ENCODE measurements at regions not wholly inside any gene's neighbourhood (a gene's known extent, or its start where the extent isn't known, plus 50 kb on each side); places are given as distances from the start of the nearest gene placed in this dataset.

DNA sequence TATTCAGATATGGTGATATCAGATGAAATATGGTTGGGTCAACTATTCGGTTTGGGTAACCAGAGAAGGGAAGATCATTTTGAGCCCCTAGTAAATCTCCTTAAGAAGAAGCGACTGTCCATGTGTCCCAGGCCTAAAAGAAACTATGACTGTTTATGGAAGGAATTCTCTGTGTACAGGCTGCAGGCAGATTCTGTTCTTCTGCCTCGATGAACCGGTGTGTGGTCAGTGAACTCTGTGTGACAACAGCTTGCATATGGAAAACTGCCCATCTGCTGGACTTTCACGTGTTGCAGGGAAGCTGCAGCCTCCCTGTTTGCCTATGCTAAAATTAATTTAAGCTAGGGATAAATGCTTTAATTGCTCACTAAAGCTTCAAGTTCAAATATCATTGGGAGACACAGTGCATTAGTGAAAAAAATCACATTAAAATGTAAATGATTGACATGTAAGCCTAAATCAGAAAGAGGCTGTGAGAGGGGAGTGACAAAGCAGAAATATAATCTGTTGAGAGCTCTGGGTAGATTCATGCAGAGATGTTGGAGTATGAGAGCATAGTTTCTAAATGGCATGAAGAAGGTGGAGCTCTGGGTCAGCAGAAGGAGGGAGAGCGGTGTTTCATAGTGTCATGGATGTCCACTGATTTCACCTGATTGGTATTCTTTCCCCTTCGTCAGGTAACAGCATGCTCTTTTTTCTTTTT is 65.4 kb upstream of the PFN2 start:
- H3K36me3 ChIP-seq (ENCODE audit: insufficient read depth in 1 of 2, low read depth in 1 of 2), result no peaks in the 10 kb centered on the region
- H3K4me1 ChIP-seq, result peaks cover 14% of the 10 kb centered on the region
- peak overlapping the region; percentile 87 for H3K27ac ChIP-seq
- peak overlapping the region; percentile 41 for H3K4me3 ChIP-seq
- TF ChIP-seq, protein P1, sequence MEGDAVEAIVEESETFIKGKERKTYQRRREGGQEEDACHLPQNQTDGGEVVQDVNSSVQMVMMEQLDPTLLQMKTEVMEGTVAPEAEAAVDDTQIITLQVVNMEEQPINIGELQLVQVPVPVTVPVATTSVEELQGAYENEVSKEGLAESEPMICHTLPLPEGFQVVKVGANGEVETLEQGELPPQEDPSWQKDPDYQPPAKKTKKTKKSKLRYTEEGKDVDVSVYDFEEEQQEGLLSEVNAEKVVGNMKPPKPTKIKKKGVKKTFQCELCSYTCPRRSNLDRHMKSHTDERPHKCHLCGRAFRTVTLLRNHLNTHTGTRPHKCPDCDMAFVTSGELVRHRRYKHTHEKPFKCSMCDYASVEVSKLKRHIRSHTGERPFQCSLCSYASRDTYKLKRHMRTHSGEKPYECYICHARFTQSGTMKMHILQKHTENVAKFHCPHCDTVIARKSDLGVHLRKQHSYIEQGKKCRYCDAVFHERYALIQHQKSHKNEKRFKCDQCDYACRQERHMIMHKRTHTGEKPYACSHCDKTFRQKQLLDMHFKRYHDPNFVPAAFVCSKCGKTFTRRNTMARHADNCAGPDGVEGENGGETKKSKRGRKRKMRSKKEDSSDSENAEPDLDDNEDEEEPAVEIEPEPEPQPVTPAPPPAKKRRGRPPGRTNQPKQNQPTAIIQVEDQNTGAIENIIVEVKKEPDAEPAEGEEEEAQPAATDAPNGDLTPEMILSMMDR (IDR thresholded peaks at IDR 0.05), result no peak
- no peaks in the 10 kb centered on the region for H3K9me3 ChIP-seq
- intact Hi-C loops (cut with DNase I), result loop anchor here in 1 of 2 donors (1.0 to 5.0 kb wide), 7 partner anchors 25 to 146 kb away; no protein-coding TSS in a partner anchor
- ATAC-seq (peak; percentile 90 to 94 (median 91)), DNase-seq (peak in 1 of 2 donors; percentile 67)
- H3K27me3 ChIP-seq (ENCODE audit: insufficient read depth in 3 of 3, low read length in 2 of 3), result no peaks in the 10 kb centered on the region
- WGBS, 3 donors, result 27 to 36% (median 34%) methylated on average over 7 of the region's 7 CpGs

DNA sequence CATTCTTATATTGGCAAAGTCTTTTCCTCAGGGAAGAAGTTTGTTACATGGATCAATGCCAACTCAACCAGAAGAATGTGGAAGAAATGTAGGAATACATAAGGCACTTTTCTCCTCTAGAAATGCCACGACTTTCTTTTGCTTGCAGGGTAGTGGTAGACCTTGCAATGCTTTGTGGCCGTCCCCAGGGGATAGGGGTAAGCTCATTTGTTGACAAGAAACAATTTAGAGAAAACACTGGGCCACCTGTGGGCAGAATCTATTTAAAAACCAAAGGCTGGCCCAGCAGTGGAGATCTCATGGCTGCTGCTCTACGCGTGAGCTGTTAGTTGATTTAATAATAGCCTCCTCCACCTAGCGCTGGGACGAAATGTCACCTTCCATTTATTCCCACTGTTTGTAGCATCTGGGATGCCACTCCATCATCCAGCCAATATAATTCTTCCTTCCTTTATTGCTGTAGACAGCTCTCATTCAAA is 64.6 kb upstream of the PFN2 start:
- Histone ChIP-seq H3K9me3 (no peaks in the 10 kb centered on the region), H3K27ac (peak overlapping the region; percentile 87), H3K36me3 (ENCODE audit: insufficient read depth in 1 of 2, low read depth in 1 of 2) (no peaks in the 10 kb centered on the region), H3K27me3 (ENCODE audit: insufficient read depth in 3 of 3, low read length in 2 of 3) (no peaks in the 10 kb centered on the region), H3K4me1 (peaks cover 14% of the 10 kb centered on the region), H3K4me3 (peak overlapping the region; percentile 23)
- intact Hi-C loops (cut with DNase I), result loop anchor here in 1 of 2 donors (1.0 to 5.0 kb wide), 3 partner anchors 64 to 147 kb away; no protein-coding TSS in a partner anchor
- 25 to 42% (median 27%) methylated on average over 6 of the region's 6 CpGs for WGBS, 3 donors
- ATAC-seq (peak; percentile 74 to 85 (median 78)), DNase-seq (peak in 1 of 2 donors; percentile 63)
- TF ChIP-seq, protein P1 (IDR thresholded peaks at IDR 0.05), result no peak

DNA sequence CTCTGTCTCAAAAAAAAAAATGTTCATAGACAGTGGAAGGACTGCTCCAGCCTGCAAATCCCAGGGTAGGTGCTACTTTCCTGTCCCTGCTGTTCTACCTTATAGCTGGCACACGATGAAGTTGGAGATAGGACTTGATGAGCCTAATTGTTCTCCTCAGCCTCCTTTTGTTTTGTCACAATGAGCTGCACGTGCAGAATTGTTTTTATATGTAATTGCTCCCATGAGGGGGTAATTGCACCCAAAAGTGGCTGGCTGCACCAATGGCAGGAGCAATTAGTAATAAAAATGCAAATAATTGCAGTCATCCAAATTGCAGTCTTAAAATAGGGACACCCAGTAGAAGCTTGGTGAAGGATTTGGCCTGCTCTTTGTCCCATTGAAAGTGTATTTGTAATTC is 63.0 kb upstream of the PFN2 start:
- Histone ChIP-seq H3K27ac (no peak overlapping the region), H3K9me3 (no peaks in the 10 kb centered on the region), H3K27me3 (ENCODE audit: insufficient read depth in 3 of 3, low read length in 2 of 3) (no peaks in the 10 kb centered on the region), H3K4me3 (no peak overlapping the region), H3K36me3 (ENCODE audit: insufficient read depth in 1 of 2, low read depth in 1 of 2) (no peaks in the 10 kb centered on the region), H3K4me1 (peaks cover 14% of the 10 kb centered on the region)
- 45 to 59% (median 53%) methylated on average over 2 of the region's 2 CpGs for WGBS, 3 donors
- ATAC-seq (no peak), DNase-seq (no peak)
- intact Hi-C loops (cut with DNase I), result loop anchor here in 1 of 2 donors (5.0 kb wide), 1 partner anchor 56 kb away; no protein-coding TSS in a partner anchor
- TF ChIP-seq, protein P1 (IDR thresholded peaks at IDR 0.05), result no peak

DNA sequence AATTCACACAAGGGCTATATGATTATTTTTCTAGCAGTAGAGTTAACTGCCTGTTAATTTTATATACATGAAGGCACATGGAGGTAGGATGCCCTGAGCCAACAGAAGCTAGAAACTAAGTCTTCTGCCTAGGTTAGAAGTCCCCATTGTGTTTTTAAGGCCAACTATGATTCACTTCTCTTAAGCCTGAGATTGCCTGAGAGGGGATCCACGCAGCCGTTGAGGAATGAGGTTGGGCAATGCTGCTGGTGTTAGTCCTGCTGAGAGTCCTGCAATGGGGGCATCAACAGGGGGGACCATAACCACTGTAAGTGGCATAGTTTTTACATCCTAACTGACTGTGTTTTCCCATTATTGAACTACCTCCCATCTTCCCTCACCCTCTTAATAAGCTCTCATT is 60.1 kb upstream of the PFN2 start:
- Histone ChIP-seq H3K9me3 (peaks cover 5% of the 10 kb centered on the region), H3K27me3 (ENCODE audit: insufficient read depth in 3 of 3, low read length in 2 of 3) (no peaks in the 10 kb centered on the region), H3K27ac (no peak overlapping the region), H3K4me1 (peaks cover 6% of the 10 kb centered on the region), H3K36me3 (ENCODE audit: insufficient read depth in 1 of 2, low read depth in 1 of 2) (no peaks in the 10 kb centered on the region), H3K4me3 (no peak overlapping the region)
- TF ChIP-seq, protein P1 (IDR thresholded peaks at IDR 0.05), result no peak
- DNase-seq (no peak), ATAC-seq (no peak)
- intact Hi-C loops (cut with DNase I), result loop anchor here in 1 of 2 donors (5.0 kb wide), 1 partner anchor 54 kb away; no protein-coding TSS in a partner anchor
- WGBS, 3 donors, result 73 to 87% (median 87%) methylated on average over 2 of the region's 2 CpGs

Data from psoas muscle (tissue), 7 donors.